H1 (cell line): ENCODE measurements at regions not wholly inside any gene's neighbourhood (a gene's known extent, or its start where the extent isn't known, plus 50 kb on each side); places are given as distances from the start of the nearest gene placed in this dataset.

Experiments
- CTCF ChIA-PET: fragments of 300-600 bp; sonication (Branson Sonifier 250); formaldehyde crosslinking; loops from one replicate; lab custom pipeline; 2021; ENCODE audit not compliant: partially characterized antibody; lab: Charles Lee
- POLR2A ChIA-PET: fragments of 300-600 bp; sonication (Branson Sonifier 250); formaldehyde crosslinking; loops from one replicate; lab custom pipeline; 2021; ENCODE audit warnings: inconsistent platforms; ENCODE audit not compliant: partially characterized antibody; lab: Charles Lee
- DNase-seq, 2 experiments: peaks; one replicate each; pipeline versions ENCODE4 v3.0.0 to v3.0.0-alpha.2; 2010 to 2022; ENCODE audit warnings: low spot score in 2 of 2, low read depth in 1 of 2, mixed read lengths in 1 of 2
- FAIRE-seq: peaks from 2 replicates; lab custom pipeline; 2011; peaks lifted over from hg19 to GRCh38; lab: Jason Lieb, UNC
- H2AFZ ChIP-seq: 2 replicates; pipeline ENCODE4 v1.8.1; 2012; ENCODE audit warnings: low read length, inconsistent platforms
- H2AK5ac ChIP-seq: 2 replicates; pipeline ENCODE4 v1.6.1; 2013; ENCODE audit warnings: low read depth, low read length
- H2BK120ac ChIP-seq: replicated peaks from 2 replicates; pipeline ENCODE3; 2013; ENCODE audit warnings: low read depth, low read length, inconsistent platforms
- H2BK12ac ChIP-seq: 2 replicates; pipeline ENCODE4 v1.6.1; 2013; ENCODE audit warnings: low read depth, low read length
- H2BK15ac ChIP-seq: 2 replicates; pipeline ENCODE4 v1.6.1; 2013; ENCODE audit warnings: low read length
- H2BK20ac ChIP-seq: 2 replicates; pipeline ENCODE4 v1.6.1; 2013; ENCODE audit warnings: low read length
- H2BK5ac ChIP-seq: 2 replicates; pipeline ENCODE4 v1.6.1; 2013; ENCODE audit warnings: low read depth, low read length
- H3K14ac ChIP-seq: 2 replicates; pipeline ENCODE4 v1.6.1; 2013; ENCODE audit warnings: inconsistent platforms; ENCODE audit not compliant: insufficient read length
- H3K18ac ChIP-seq: 2 replicates; pipeline ENCODE4 v1.6.1; 2013; ENCODE audit warnings: low read length; ENCODE audit errors: extremely low read depth
- H3K23ac ChIP-seq: 2 replicates; pipeline ENCODE4 v1.6.1; 2013; ENCODE audit warnings: inconsistent platforms; ENCODE audit not compliant: insufficient read length
- H3K23me2 ChIP-seq: 2 replicates; pipeline ENCODE4 v1.6.1; 2013; ENCODE audit warnings: low read depth, low read length
- H3K27ac ChIP-seq: 2 replicates; pipeline ENCODE4 v1.6.1; 2011; ENCODE audit warnings: low read depth, low read length, inconsistent platforms
- H3K27me3 ChIP-seq, 4 experiments: replicated peaks in 1 of 4; 1 replicate in 1 of 4; 2 replicates in 3 of 4; pipeline versions ENCODE4 v1.6.1 to v1.8.1; 2011 to 2013; ENCODE audit warnings: low read length in 3 of 4, mild to moderate bottlenecking in 3 of 4, inconsistent platforms in 2 of 4, mixed read lengths in 2 of 4, moderate library complexity in 1 of 4; ENCODE audit not compliant: control insufficient read depth in 3 of 4, insufficient read depth in 3 of 4; ENCODE audit errors: extremely low read depth in 1 of 4
- H3K36me3 ChIP-seq, 4 experiments: 2 replicates each; pipeline versions ENCODE4 v1.6.1 to v1.8.1; 2011 to 2013; ENCODE audit warnings: mild to moderate bottlenecking in 4 of 4, low read length in 3 of 4, moderate library complexity in 2 of 4, control low read depth in 1 of 4, inconsistent platforms in 1 of 4; ENCODE audit not compliant: insufficient read depth in 4 of 4, control insufficient read depth in 2 of 4
- H3K4ac ChIP-seq: replicated peaks from 2 replicates; pipeline ENCODE3; 2013; ENCODE audit warnings: low read length, low read depth, mixed read lengths, inconsistent platforms; ENCODE audit not compliant: insufficient read length
- H3K4me1 ChIP-seq, 4 experiments: replicated peaks in 1 of 4; 1 replicate in 1 of 4; 2 replicates in 3 of 4; pipeline versions ENCODE4 v1.6.1 to v1.8.1; 2011 to 2013; ENCODE audit warnings: low read length in 3 of 4, inconsistent platforms in 2 of 4, mixed read lengths in 1 of 4; ENCODE audit not compliant: insufficient read depth in 4 of 4, control insufficient read depth in 3 of 4
- H3K4me2 ChIP-seq, 2 experiments: 2 replicates each; pipeline versions ENCODE4 v1.6.1 to v1.8.1; 2011 to 2013; ENCODE audit warnings: low read depth in 2 of 2, low read length in 2 of 2, control low read depth in 1 of 2, inconsistent platforms in 1 of 2, mild to moderate bottlenecking in 1 of 2; ENCODE audit not compliant: insufficient read depth in 1 of 2
- H3K4me3 ChIP-seq, 4 experiments: fragments of 200-600, 300-600 bp in 1 of 4; sonication (generic), shearing (Covaris generic), sonication (Bioruptor Twin) in 1 of 4; 2 replicates each; pipeline versions ENCODE4 v1.5.1 to v1.8.1; 2011 to 2016; ENCODE audit warnings: low read length in 4 of 4, low read depth in 3 of 4, control low read depth in 2 of 4, inconsistent platforms in 2 of 4, mild to moderate bottlenecking in 2 of 4, mixed read lengths in 1 of 4, moderate library complexity in 1 of 4; ENCODE audit not compliant: insufficient read depth in 2 of 4; ENCODE audit errors: extremely low read depth in 1 of 4
- H3K56ac ChIP-seq: replicated peaks from 2 replicates; pipeline ENCODE3; 2013; ENCODE audit warnings: low read depth, mild to moderate bottlenecking, mixed read lengths, low read length, inconsistent platforms; ENCODE audit not compliant: insufficient read length
- H3K79me1 ChIP-seq: 2 replicates; pipeline ENCODE4 v1.6.1; 2013; ENCODE audit warnings: low read depth, low read length, control low read depth
- H3K79me2 ChIP-seq, 2 experiments: 2 replicates each; pipeline versions ENCODE4 v1.6.1 to v1.8.1; 2012 to 2013; ENCODE audit warnings: low read length in 2 of 2, mild to moderate bottlenecking in 2 of 2, inconsistent platforms in 1 of 2; ENCODE audit not compliant: insufficient read depth in 2 of 2, control insufficient read depth in 1 of 2
- H3K9ac ChIP-seq, 4 experiments: replicated peaks in 1 of 4; 1 replicate in 1 of 4; 2 replicates in 3 of 4; pipeline versions ENCODE4 v1.6.1 to v1.8.1; 2011 to 2013; ENCODE audit warnings: low read depth in 3 of 4, low read length in 3 of 4, control low read depth in 2 of 4, mild to moderate bottlenecking in 2 of 4, moderate library complexity in 2 of 4, inconsistent platforms in 1 of 4; ENCODE audit errors: extremely low read depth in 1 of 4
- H3K9me3 ChIP-seq, 2 experiments: 2 replicates each; pipeline versions ENCODE4 v1.6.1 to v1.8.1; 2012 to 2013; ENCODE audit warnings: mild to moderate bottlenecking in 2 of 2, moderate library complexity in 2 of 2, control low read depth in 1 of 2, inconsistent platforms in 1 of 2, low read depth in 1 of 2, low read length in 1 of 2, mixed read lengths in 1 of 2; ENCODE audit not compliant: insufficient read depth in 2 of 2
- H4K20me1 ChIP-seq, 2 experiments: replicated peaks in 1 of 2; 2 replicates each; pipeline versions ENCODE3 to v1.8.1; 2011 to 2013; ENCODE audit warnings: inconsistent platforms in 2 of 2, low read length in 2 of 2, mild to moderate bottlenecking in 1 of 2; ENCODE audit not compliant: insufficient read depth in 2 of 2, control insufficient read depth in 1 of 2
- H4K5ac ChIP-seq: 2 replicates; pipeline ENCODE4 v1.6.1; 2013; ENCODE audit warnings: low read length, low read depth, mixed read lengths, inconsistent platforms; ENCODE audit not compliant: insufficient read length
- H4K8ac ChIP-seq: 2 replicates; pipeline ENCODE4 v1.8.0; 2013; ENCODE audit warnings: mild to moderate bottlenecking, moderate library complexity, low read length, inconsistent platforms; ENCODE audit not compliant: insufficient read depth; ENCODE audit errors: extremely low read depth
- H4K91ac ChIP-seq: replicated peaks from 2 replicates; pipeline ENCODE3; 2013; ENCODE audit warnings: low read length, mixed read lengths, inconsistent platforms; ENCODE audit not compliant: insufficient read length
- CBX5 ChIP-seq: fragments of 300-800, 300-1000 bp; sonication (generic); IDR thresholded peaks from 2 replicates; pipeline ENCODE4 v1.7.1; 2016; ENCODE audit warnings: antibody characterized with exemption, low read length, low read depth
- FOSL1 ChIP-seq: IDR thresholded peaks from 2 replicates; pipeline ENCODE4 v1.6.1; 2011; ENCODE audit warnings: mild to moderate bottlenecking, low read depth, low read length, moderate library complexity; ENCODE audit not compliant: insufficient read depth
- GTF2F1 ChIP-seq: IDR thresholded peaks from 2 replicates; pipeline ENCODE4 v1.6.1; 2012; ENCODE audit warnings: low read depth, low read length, improper control_type of control experiment, borderline replicate concordance
- HDAC6 ChIP-seq: IDR thresholded peaks from one replicate; pipeline ENCODE4 v1.7.1; 2012; ENCODE audit warnings: low read depth, mild to moderate bottlenecking, inconsistent platforms, low read length, moderate library complexity
- KDM4A ChIP-seq: IDR thresholded peaks from one replicate; pipeline ENCODE4 v1.7.1; 2012; ENCODE audit warnings: low read depth, mild to moderate bottlenecking, moderate library complexity, low read length, inconsistent platforms; ENCODE audit not compliant: severe bottlenecking
- POU5F1 ChIP-seq: IDR thresholded peaks from 2 replicates; pipeline ENCODE4 v1.6.1; 2011; ENCODE audit warnings: low read depth, mild to moderate bottlenecking, low read length, moderate library complexity
- SIN3A ChIP-seq, 2 experiments: IDR thresholded peaks in 1 of 2; conservative IDR thresholded peaks in 1 of 2; 2 replicates each; pipeline ENCODE4 v1.6.1; 2011 to 2012; ENCODE audit warnings: low read length in 2 of 2, improper control_type of control experiment in 1 of 2, low read depth in 1 of 2, mild to moderate bottlenecking in 1 of 2
- TAF1 ChIP-seq: IDR thresholded peaks from 2 replicates; pipeline ENCODE4 v1.6.1; 2011; ENCODE audit warnings: mild to moderate bottlenecking, low read depth, low read length
- WGBS, 2 experiments: shearing (Covaris generic) in 1 of 2; methylation state at CpG; one replicate each; pipeline versions ENCODE4 v1.1.6 to v1.1.7; 2013 to 2015; ENCODE audit warnings: low lambda C conversion rate in 2 of 2, mixed read lengths in 2 of 2, inconsistent platforms in 1 of 2, low coverage in 1 of 2, missing lambda C conversion rate in 1 of 2; ENCODE audit not compliant: insufficient replicate concordance in 2 of 2, insufficient coverage in 1 of 2, insufficient read length in 1 of 2; ENCODE audit errors: extremely low coverage in 1 of 2, missing lambda C conversion rate in 1 of 2; 5-methylcytosine and 5-hydroxymethylcytosine counted together
- TF ChIP-seq, protein P1 (sequence below), 3 experiments: IDR thresholded peaks; 1 replicate in 2 of 3; 2 replicates in 1 of 3; pipeline versions ENCODE4 v1.5.1 to v1.6.1; 2011; ENCODE audit warnings: low read length in 3 of 3, mild to moderate bottlenecking in 3 of 3, inconsistent platforms in 2 of 3, low read depth in 1 of 3, moderate library complexity in 1 of 3; ENCODE audit not compliant: insufficient read depth in 1 of 3; ENCODE audit errors: control extremely low read depth in 1 of 3
- TF ChIP-seq, protein P2 (sequence below): IDR thresholded peaks from 2 replicates; pipeline ENCODE4 v1.6.1; 2011; ENCODE audit warnings: low read length, improper control_type of control experiment

DNA sequence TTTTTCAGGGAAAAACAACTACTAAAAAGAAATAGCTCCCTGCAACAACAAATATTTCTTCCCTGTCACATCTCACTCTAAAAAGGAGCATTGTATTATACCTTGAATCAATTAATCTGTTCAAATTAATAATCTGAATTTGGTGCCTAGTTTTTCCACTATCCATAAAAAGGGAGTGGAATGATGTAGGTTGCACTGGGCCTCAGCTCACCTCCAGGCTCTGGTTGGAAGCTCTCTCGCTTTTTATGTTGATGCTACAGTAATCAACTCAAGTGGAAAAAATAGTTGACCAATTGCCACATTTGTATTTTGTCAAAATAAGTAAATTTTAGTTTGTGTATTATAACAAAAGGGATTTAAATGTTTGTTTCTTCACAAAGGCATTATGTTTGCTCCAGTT is 126.1 kb downstream of the MAD2L1 start:
- H3K4me2 ChIP-seq, result no peak overlapping the region
- 75% methylated on average over 1 of the region's 1 CpG; no CpG with 5 or more reads in 1 of the 2 experiments for WGBS, 2 experiments
- H4K8ac ChIP-seq, result no peak overlapping the region
- H3K56ac ChIP-seq, result no peak overlapping the region
- no peaks in the 10 kb centered on the region for H4K20me1 ChIP-seq
- no peak overlapping the region for H2BK120ac ChIP-seq
- H3K23ac ChIP-seq, result no peak overlapping the region
- no peak overlapping the region for H3K9ac ChIP-seq
- H3K79me2 ChIP-seq, result no peaks in the 10 kb centered on the region
- CTCF ChIA-PET, result no interaction called here
- no peak for DNase-seq
- H2BK15ac ChIP-seq, result no peak overlapping the region
- H4K5ac ChIP-seq, result no peak overlapping the region
- no peak overlapping the region for H2AFZ ChIP-seq
- TF ChIP-seq SIN3A (conservative IDR thresholded peaks at IDR 0.05 in 1 of 2, IDR thresholded peaks at IDR 0.05 in 1 of 2; ENCODE audit: low read depth in 1 of 2, low read length in 2 of 2) (no peak), KDM4A (no peak), FOSL1 (no peak), POU5F1 (no peak), GTF2F1 (no peak), TAF1 (no peak), HDAC6 (no peak), CBX5 (no peak)
- TF ChIP-seq, protein P1, sequence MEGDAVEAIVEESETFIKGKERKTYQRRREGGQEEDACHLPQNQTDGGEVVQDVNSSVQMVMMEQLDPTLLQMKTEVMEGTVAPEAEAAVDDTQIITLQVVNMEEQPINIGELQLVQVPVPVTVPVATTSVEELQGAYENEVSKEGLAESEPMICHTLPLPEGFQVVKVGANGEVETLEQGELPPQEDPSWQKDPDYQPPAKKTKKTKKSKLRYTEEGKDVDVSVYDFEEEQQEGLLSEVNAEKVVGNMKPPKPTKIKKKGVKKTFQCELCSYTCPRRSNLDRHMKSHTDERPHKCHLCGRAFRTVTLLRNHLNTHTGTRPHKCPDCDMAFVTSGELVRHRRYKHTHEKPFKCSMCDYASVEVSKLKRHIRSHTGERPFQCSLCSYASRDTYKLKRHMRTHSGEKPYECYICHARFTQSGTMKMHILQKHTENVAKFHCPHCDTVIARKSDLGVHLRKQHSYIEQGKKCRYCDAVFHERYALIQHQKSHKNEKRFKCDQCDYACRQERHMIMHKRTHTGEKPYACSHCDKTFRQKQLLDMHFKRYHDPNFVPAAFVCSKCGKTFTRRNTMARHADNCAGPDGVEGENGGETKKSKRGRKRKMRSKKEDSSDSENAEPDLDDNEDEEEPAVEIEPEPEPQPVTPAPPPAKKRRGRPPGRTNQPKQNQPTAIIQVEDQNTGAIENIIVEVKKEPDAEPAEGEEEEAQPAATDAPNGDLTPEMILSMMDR (IDR thresholded peaks at IDR 0.05; ENCODE audit: control extremely low read depth in 1 of 3, insufficient read depth in 1 of 3, low read depth in 1 of 3, low read length in 3 of 3), result no peak
- TF ChIP-seq, protein P2, sequence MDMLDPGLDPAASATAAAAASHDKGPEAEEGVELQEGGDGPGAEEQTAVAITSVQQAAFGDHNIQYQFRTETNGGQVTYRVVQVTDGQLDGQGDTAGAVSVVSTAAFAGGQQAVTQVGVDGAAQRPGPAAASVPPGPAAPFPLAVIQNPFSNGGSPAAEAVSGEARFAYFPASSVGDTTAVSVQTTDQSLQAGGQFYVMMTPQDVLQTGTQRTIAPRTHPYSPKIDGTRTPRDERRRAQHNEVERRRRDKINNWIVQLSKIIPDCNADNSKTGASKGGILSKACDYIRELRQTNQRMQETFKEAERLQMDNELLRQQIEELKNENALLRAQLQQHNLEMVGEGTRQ, result no peak
- no peak overlapping the region for H2AK5ac ChIP-seq
- H2BK12ac ChIP-seq, result no peak overlapping the region
- no peaks in the 10 kb centered on the region for H3K36me3 ChIP-seq
- no peaks in the 10 kb centered on the region for H3K27me3 ChIP-seq
- H3K18ac ChIP-seq, result no peak overlapping the region
- H2BK20ac ChIP-seq, result no peak overlapping the region
- H3K4me1 ChIP-seq, result no peaks in the 10 kb centered on the region
- no peaks in the 10 kb centered on the region for H3K79me1 ChIP-seq
- H3K4ac ChIP-seq, result no peak overlapping the region
- FAIRE-seq, result no peak
- H3K14ac ChIP-seq, result no peak overlapping the region
- H3K4me3 ChIP-seq, result no peak overlapping the region
- H4K91ac ChIP-seq, result no peak overlapping the region
- no peaks in the 10 kb centered on the region; the same call in 1 of the 2 replicates for H3K23me2 ChIP-seq
- no peak overlapping the region for H2BK5ac ChIP-seq
- POLR2A ChIA-PET, result interaction anchor here (0.8 kb wide), 1 partner anchor 64 kb away, joined by 3 read pairs; no protein-coding TSS in a partner anchor
- H3K27ac ChIP-seq, result no peak overlapping the region
- no peaks in the 10 kb centered on the region for H3K9me3 ChIP-seq
